HCT116 (cell line): ENCODE measurements at regions not wholly inside any gene's neighbourhood (a gene's known extent, or its start where the extent isn't known, plus 50 kb on each side); places are given as distances from the start of the nearest gene placed in this dataset.

Experiments used
- CEBPB ChIP-seq: IDR thresholded peaks from 2 replicates; pipeline ENCODE4 v1.6.1; 2012; ENCODE audit warnings: low read depth
- ELF1 ChIP-seq: IDR thresholded peaks from 2 replicates; pipeline ENCODE4 v1.6.1; 2012; ENCODE audit warnings: low read depth, borderline replicate concordance
- EZH2 ChIP-seq: fragments of 200-600 bp; sonication (generic); IDR thresholded peaks from 2 replicates; pipeline ENCODE4 v1.6.1; 2017; ENCODE audit warnings: antibody characterized with exemption, mixed run types
- POLR2A ChIP-seq: IDR thresholded peaks from 2 replicates; pipeline ENCODE4 v1.7.0; 2011; ENCODE audit warnings: borderline replicate concordance; ENCODE audit not compliant: insufficient read depth, insufficient read length; ENCODE audit errors: extremely low read depth
- POLR2AphosphoS5 ChIP-seq: IDR thresholded peaks from 2 replicates; pipeline ENCODE4 v1.6.1; 2011; ENCODE audit warnings: mild to moderate bottlenecking, low read depth, low read length, moderate library complexity
- RAD21 ChIP-seq: IDR thresholded peaks from 2 replicates; pipeline ENCODE4 v1.6.1; 2012; ENCODE audit warnings: low read depth, mild to moderate bottlenecking
- SIN3A ChIP-seq: IDR thresholded peaks from 2 replicates; pipeline ENCODE4 v1.6.1; 2012; ENCODE audit warnings: low read depth
- SRF ChIP-seq: IDR thresholded peaks from 2 replicates; pipeline ENCODE4 v1.6.1; 2012; ENCODE audit warnings: low read depth
- TCF7L2 ChIP-seq: IDR thresholded peaks from 2 replicates; pipeline ENCODE4 v1.7.0; 2011; ENCODE audit warnings: borderline replicate concordance, inconsistent platforms; ENCODE audit not compliant: insufficient read depth, insufficient read length; ENCODE audit errors: extremely low read depth
- TF ChIP-seq, protein P1 (sequence below), 3 experiments: fragments of 200-600 bp in 1 of 3; sonication (generic) in 1 of 3; IDR thresholded peaks in 2 of 3; conservative IDR thresholded peaks in 1 of 3; 2 replicates each; pipeline ENCODE4 v1.5.1; 2012 to 2017; ENCODE audit warnings: low read depth in 2 of 3, low read length in 2 of 3, antibody characterized with exemption in 1 of 3, borderline replicate concordance in 1 of 3, control low read depth in 1 of 3, mild to moderate bottlenecking in 1 of 3, mixed read lengths in 1 of 3, mixed run types in 1 of 3, moderate library complexity in 1 of 3; ENCODE audit not compliant: insufficient read depth in 1 of 3
- TF ChIP-seq, protein P2 (sequence below): IDR thresholded peaks from 2 replicates; pipeline ENCODE4 v1.6.1; 2012; ENCODE audit warnings: low read depth
- TF ChIP-seq, protein P3 (sequence below): IDR thresholded peaks from 2 replicates; pipeline ENCODE4 v1.6.1; 2012

DNA sequence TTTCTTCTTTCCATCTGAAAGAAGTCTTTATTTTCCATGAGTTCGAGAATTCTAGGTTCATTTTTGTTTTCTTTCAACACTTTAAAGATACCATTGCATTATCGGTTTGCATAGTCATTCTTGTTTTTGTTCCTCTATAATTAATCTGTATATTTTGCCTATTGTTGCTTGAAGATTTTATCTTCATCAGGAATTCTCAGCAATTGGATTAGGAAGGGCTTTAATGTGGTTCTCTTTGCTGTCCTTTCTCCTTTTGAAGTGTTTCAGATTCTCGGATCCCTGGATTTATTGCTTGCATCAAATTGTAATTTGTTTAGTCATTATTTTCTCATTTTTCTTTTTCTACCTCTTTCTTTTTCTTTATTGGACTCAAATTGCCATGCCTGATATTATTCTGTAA, 609.8 kb downstream of the TLR4 start:
- TF ChIP-seq, protein P1, sequence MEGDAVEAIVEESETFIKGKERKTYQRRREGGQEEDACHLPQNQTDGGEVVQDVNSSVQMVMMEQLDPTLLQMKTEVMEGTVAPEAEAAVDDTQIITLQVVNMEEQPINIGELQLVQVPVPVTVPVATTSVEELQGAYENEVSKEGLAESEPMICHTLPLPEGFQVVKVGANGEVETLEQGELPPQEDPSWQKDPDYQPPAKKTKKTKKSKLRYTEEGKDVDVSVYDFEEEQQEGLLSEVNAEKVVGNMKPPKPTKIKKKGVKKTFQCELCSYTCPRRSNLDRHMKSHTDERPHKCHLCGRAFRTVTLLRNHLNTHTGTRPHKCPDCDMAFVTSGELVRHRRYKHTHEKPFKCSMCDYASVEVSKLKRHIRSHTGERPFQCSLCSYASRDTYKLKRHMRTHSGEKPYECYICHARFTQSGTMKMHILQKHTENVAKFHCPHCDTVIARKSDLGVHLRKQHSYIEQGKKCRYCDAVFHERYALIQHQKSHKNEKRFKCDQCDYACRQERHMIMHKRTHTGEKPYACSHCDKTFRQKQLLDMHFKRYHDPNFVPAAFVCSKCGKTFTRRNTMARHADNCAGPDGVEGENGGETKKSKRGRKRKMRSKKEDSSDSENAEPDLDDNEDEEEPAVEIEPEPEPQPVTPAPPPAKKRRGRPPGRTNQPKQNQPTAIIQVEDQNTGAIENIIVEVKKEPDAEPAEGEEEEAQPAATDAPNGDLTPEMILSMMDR (IDR thresholded peaks at IDR 0.05 in 2 of 3, conservative IDR thresholded peaks at IDR 0.05 in 1 of 3; ENCODE audit: borderline replicate concordance in 1 of 3, insufficient read depth in 1 of 3, low read depth in 2 of 3, low read length in 2 of 3): no peak
- TF ChIP-seq, protein P2, sequence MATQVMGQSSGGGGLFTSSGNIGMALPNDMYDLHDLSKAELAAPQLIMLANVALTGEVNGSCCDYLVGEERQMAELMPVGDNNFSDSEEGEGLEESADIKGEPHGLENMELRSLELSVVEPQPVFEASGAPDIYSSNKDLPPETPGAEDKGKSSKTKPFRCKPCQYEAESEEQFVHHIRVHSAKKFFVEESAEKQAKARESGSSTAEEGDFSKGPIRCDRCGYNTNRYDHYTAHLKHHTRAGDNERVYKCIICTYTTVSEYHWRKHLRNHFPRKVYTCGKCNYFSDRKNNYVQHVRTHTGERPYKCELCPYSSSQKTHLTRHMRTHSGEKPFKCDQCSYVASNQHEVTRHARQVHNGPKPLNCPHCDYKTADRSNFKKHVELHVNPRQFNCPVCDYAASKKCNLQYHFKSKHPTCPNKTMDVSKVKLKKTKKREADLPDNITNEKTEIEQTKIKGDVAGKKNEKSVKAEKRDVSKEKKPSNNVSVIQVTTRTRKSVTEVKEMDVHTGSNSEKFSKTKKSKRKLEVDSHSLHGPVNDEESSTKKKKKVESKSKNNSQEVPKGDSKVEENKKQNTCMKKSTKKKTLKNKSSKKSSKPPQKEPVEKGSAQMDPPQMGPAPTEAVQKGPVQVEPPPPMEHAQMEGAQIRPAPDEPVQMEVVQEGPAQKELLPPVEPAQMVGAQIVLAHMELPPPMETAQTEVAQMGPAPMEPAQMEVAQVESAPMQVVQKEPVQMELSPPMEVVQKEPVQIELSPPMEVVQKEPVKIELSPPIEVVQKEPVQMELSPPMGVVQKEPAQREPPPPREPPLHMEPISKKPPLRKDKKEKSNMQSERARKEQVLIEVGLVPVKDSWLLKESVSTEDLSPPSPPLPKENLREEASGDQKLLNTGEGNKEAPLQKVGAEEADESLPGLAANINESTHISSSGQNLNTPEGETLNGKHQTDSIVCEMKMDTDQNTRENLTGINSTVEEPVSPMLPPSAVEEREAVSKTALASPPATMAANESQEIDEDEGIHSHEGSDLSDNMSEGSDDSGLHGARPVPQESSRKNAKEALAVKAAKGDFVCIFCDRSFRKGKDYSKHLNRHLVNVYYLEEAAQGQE: no peak
- TF ChIP-seq ELF1: no peak
- no peak for TF ChIP-seq SIN3A
- TF ChIP-seq POLR2AphosphoS5: no peak
- TF ChIP-seq SRF: no peak
- TF ChIP-seq EZH2: no peak
- no peak for TF ChIP-seq CEBPB
- no peak for TF ChIP-seq RAD21
- TF ChIP-seq, protein P3, sequence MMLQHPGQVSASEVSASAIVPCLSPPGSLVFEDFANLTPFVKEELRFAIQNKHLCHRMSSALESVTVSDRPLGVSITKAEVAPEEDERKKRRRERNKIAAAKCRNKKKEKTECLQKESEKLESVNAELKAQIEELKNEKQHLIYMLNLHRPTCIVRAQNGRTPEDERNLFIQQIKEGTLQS: no peak
- TF ChIP-seq POLR2A: no peak
- TF ChIP-seq TCF7L2: no peak
